ENCODE measurements at regions not wholly inside any gene's neighbourhood (a gene's known extent, or its start where the extent isn't known, plus 50 kb on each side); places are given as distances from the start of the nearest gene placed in this dataset.

- no peak for TF ChIP-seq POLR2A (IDR thresholded peaks at IDR 0.05)
- no peak for TF ChIP-seq CTCF (IDR thresholded peaks at IDR 0.05)
Observed at GRCh38 chr4:163866728-163867315, 372.3 kb downstream of the TMA16 start.

All from body of pancreas (tissue), 4 donors.